H1 (cell line): ENCODE measurements at regions not wholly inside any gene's neighbourhood (a gene's known extent, or its start where the extent isn't known, plus 50 kb on each side); places are given as distances from the start of the nearest gene placed in this dataset.
A peak's percentile ranks its signal among the peaks of the same experiment; 100 is the strongest.

Experiments
- CTCF ChIA-PET: fragments of 300-600 bp; sonication (Branson Sonifier 250); formaldehyde crosslinking; loops from one replicate; lab custom pipeline; 2021; ENCODE audit not compliant: partially characterized antibody; lab: Charles Lee
- POLR2A ChIA-PET: fragments of 300-600 bp; sonication (Branson Sonifier 250); formaldehyde crosslinking; loops from one replicate; lab custom pipeline; 2021; ENCODE audit warnings: inconsistent platforms; ENCODE audit not compliant: partially characterized antibody; lab: Charles Lee
- DNase-seq, 2 experiments: peaks; one replicate each; pipeline versions ENCODE4 v3.0.0 to v3.0.0-alpha.2; 2010 to 2022; ENCODE audit warnings: low spot score in 2 of 2, low read depth in 1 of 2, mixed read lengths in 1 of 2
- FAIRE-seq: peaks from 2 replicates; lab custom pipeline; 2011; peaks lifted over from hg19 to GRCh38; lab: Jason Lieb, UNC
- H2AFZ ChIP-seq: 2 replicates; pipeline ENCODE4 v1.8.1; 2012; ENCODE audit warnings: low read length, inconsistent platforms
- H2AK5ac ChIP-seq: 2 replicates; pipeline ENCODE4 v1.6.1; 2013; ENCODE audit warnings: low read depth, low read length
- H2BK120ac ChIP-seq: replicated peaks from 2 replicates; pipeline ENCODE3; 2013; ENCODE audit warnings: low read depth, low read length, inconsistent platforms
- H2BK12ac ChIP-seq: 2 replicates; pipeline ENCODE4 v1.6.1; 2013; ENCODE audit warnings: low read depth, low read length
- H2BK15ac ChIP-seq: 2 replicates; pipeline ENCODE4 v1.6.1; 2013; ENCODE audit warnings: low read length
- H2BK20ac ChIP-seq: 2 replicates; pipeline ENCODE4 v1.6.1; 2013; ENCODE audit warnings: low read length
- H2BK5ac ChIP-seq: 2 replicates; pipeline ENCODE4 v1.6.1; 2013; ENCODE audit warnings: low read depth, low read length
- H3K14ac ChIP-seq: 2 replicates; pipeline ENCODE4 v1.6.1; 2013; ENCODE audit warnings: inconsistent platforms; ENCODE audit not compliant: insufficient read length
- H3K18ac ChIP-seq: 2 replicates; pipeline ENCODE4 v1.6.1; 2013; ENCODE audit warnings: low read length; ENCODE audit errors: extremely low read depth
- H3K23ac ChIP-seq: 2 replicates; pipeline ENCODE4 v1.6.1; 2013; ENCODE audit warnings: inconsistent platforms; ENCODE audit not compliant: insufficient read length
- H3K23me2 ChIP-seq: 2 replicates; pipeline ENCODE4 v1.6.1; 2013; ENCODE audit warnings: low read depth, low read length
- H3K27ac ChIP-seq: 2 replicates; pipeline ENCODE4 v1.6.1; 2011; ENCODE audit warnings: low read depth, low read length, inconsistent platforms
- H3K27me3 ChIP-seq, 4 experiments: replicated peaks in 1 of 4; 1 replicate in 1 of 4; 2 replicates in 3 of 4; pipeline versions ENCODE4 v1.6.1 to v1.8.1; 2011 to 2013; ENCODE audit warnings: low read length in 3 of 4, mild to moderate bottlenecking in 3 of 4, inconsistent platforms in 2 of 4, mixed read lengths in 2 of 4, moderate library complexity in 1 of 4; ENCODE audit not compliant: control insufficient read depth in 3 of 4, insufficient read depth in 3 of 4; ENCODE audit errors: extremely low read depth in 1 of 4
- H3K36me3 ChIP-seq, 4 experiments: 2 replicates each; pipeline versions ENCODE4 v1.6.1 to v1.8.1; 2011 to 2013; ENCODE audit warnings: mild to moderate bottlenecking in 4 of 4, low read length in 3 of 4, moderate library complexity in 2 of 4, control low read depth in 1 of 4, inconsistent platforms in 1 of 4; ENCODE audit not compliant: insufficient read depth in 4 of 4, control insufficient read depth in 2 of 4
- H3K4ac ChIP-seq: replicated peaks from 2 replicates; pipeline ENCODE3; 2013; ENCODE audit warnings: low read length, low read depth, mixed read lengths, inconsistent platforms; ENCODE audit not compliant: insufficient read length
- H3K4me1 ChIP-seq, 4 experiments: replicated peaks in 1 of 4; 1 replicate in 1 of 4; 2 replicates in 3 of 4; pipeline versions ENCODE4 v1.6.1 to v1.8.1; 2011 to 2013; ENCODE audit warnings: low read length in 3 of 4, inconsistent platforms in 2 of 4, mixed read lengths in 1 of 4; ENCODE audit not compliant: insufficient read depth in 4 of 4, control insufficient read depth in 3 of 4
- H3K4me2 ChIP-seq, 2 experiments: 2 replicates each; pipeline versions ENCODE4 v1.6.1 to v1.8.1; 2011 to 2013; ENCODE audit warnings: low read depth in 2 of 2, low read length in 2 of 2, control low read depth in 1 of 2, inconsistent platforms in 1 of 2, mild to moderate bottlenecking in 1 of 2; ENCODE audit not compliant: insufficient read depth in 1 of 2
- H3K4me3 ChIP-seq, 4 experiments: fragments of 200-600, 300-600 bp in 1 of 4; sonication (generic), shearing (Covaris generic), sonication (Bioruptor Twin) in 1 of 4; 2 replicates each; pipeline versions ENCODE4 v1.5.1 to v1.8.1; 2011 to 2016; ENCODE audit warnings: low read length in 4 of 4, low read depth in 3 of 4, control low read depth in 2 of 4, inconsistent platforms in 2 of 4, mild to moderate bottlenecking in 2 of 4, mixed read lengths in 1 of 4, moderate library complexity in 1 of 4; ENCODE audit not compliant: insufficient read depth in 2 of 4; ENCODE audit errors: extremely low read depth in 1 of 4
- H3K56ac ChIP-seq: replicated peaks from 2 replicates; pipeline ENCODE3; 2013; ENCODE audit warnings: low read depth, mild to moderate bottlenecking, mixed read lengths, low read length, inconsistent platforms; ENCODE audit not compliant: insufficient read length
- H3K79me1 ChIP-seq: 2 replicates; pipeline ENCODE4 v1.6.1; 2013; ENCODE audit warnings: low read depth, low read length, control low read depth
- H3K79me2 ChIP-seq, 2 experiments: 2 replicates each; pipeline versions ENCODE4 v1.6.1 to v1.8.1; 2012 to 2013; ENCODE audit warnings: low read length in 2 of 2, mild to moderate bottlenecking in 2 of 2, inconsistent platforms in 1 of 2; ENCODE audit not compliant: insufficient read depth in 2 of 2, control insufficient read depth in 1 of 2
- H3K9ac ChIP-seq, 4 experiments: replicated peaks in 1 of 4; 1 replicate in 1 of 4; 2 replicates in 3 of 4; pipeline versions ENCODE4 v1.6.1 to v1.8.1; 2011 to 2013; ENCODE audit warnings: low read depth in 3 of 4, low read length in 3 of 4, control low read depth in 2 of 4, mild to moderate bottlenecking in 2 of 4, moderate library complexity in 2 of 4, inconsistent platforms in 1 of 4; ENCODE audit errors: extremely low read depth in 1 of 4
- H3K9me3 ChIP-seq, 2 experiments: 2 replicates each; pipeline versions ENCODE4 v1.6.1 to v1.8.1; 2012 to 2013; ENCODE audit warnings: mild to moderate bottlenecking in 2 of 2, moderate library complexity in 2 of 2, control low read depth in 1 of 2, inconsistent platforms in 1 of 2, low read depth in 1 of 2, low read length in 1 of 2, mixed read lengths in 1 of 2; ENCODE audit not compliant: insufficient read depth in 2 of 2
- H4K20me1 ChIP-seq, 2 experiments: replicated peaks in 1 of 2; 2 replicates each; pipeline versions ENCODE3 to v1.8.1; 2011 to 2013; ENCODE audit warnings: inconsistent platforms in 2 of 2, low read length in 2 of 2, mild to moderate bottlenecking in 1 of 2; ENCODE audit not compliant: insufficient read depth in 2 of 2, control insufficient read depth in 1 of 2
- H4K5ac ChIP-seq: 2 replicates; pipeline ENCODE4 v1.6.1; 2013; ENCODE audit warnings: low read length, low read depth, mixed read lengths, inconsistent platforms; ENCODE audit not compliant: insufficient read length
- H4K8ac ChIP-seq: 2 replicates; pipeline ENCODE4 v1.8.0; 2013; ENCODE audit warnings: mild to moderate bottlenecking, moderate library complexity, low read length, inconsistent platforms; ENCODE audit not compliant: insufficient read depth; ENCODE audit errors: extremely low read depth
- H4K91ac ChIP-seq: replicated peaks from 2 replicates; pipeline ENCODE3; 2013; ENCODE audit warnings: low read length, mixed read lengths, inconsistent platforms; ENCODE audit not compliant: insufficient read length
- NRF1 ChIP-seq: IDR thresholded peaks from 2 replicates; pipeline ENCODE4 v1.6.1; 2011; ENCODE audit warnings: mild to moderate bottlenecking, low read depth, low read length, improper control_type of control experiment
- RAD21 ChIP-seq, 2 experiments: IDR thresholded peaks in 1 of 2; conservative IDR thresholded peaks in 1 of 2; 2 replicates each; pipeline ENCODE4 v1.6.1; 2011; ENCODE audit warnings: low read depth in 2 of 2, low read length in 2 of 2, improper control_type of control experiment in 1 of 2, inconsistent platforms in 1 of 2, mild to moderate bottlenecking in 1 of 2, moderate library complexity in 1 of 2
- RNF2 ChIP-seq: fragments of 200-900, 300-1000 bp; sonication (generic); IDR thresholded peaks from 2 replicates; pipeline ENCODE4 v1.7.1; 2016; ENCODE audit warnings: borderline replicate concordance, low read depth, mild to moderate bottlenecking, antibody characterized with exemption, low read length; ENCODE audit not compliant: poor library complexity, severe bottlenecking; ENCODE audit errors: missing control alignments
- TEAD4 ChIP-seq: IDR thresholded peaks from 2 replicates; pipeline ENCODE4 v1.6.1; 2012; ENCODE audit warnings: low read depth, low read length, inconsistent platforms, mixed read lengths
- WGBS, 2 experiments: shearing (Covaris generic) in 1 of 2; methylation state at CpG; one replicate each; pipeline versions ENCODE4 v1.1.6 to v1.1.7; 2013 to 2015; ENCODE audit warnings: low lambda C conversion rate in 2 of 2, mixed read lengths in 2 of 2, inconsistent platforms in 1 of 2, low coverage in 1 of 2, missing lambda C conversion rate in 1 of 2; ENCODE audit not compliant: insufficient replicate concordance in 2 of 2, insufficient coverage in 1 of 2, insufficient read length in 1 of 2; ENCODE audit errors: extremely low coverage in 1 of 2, missing lambda C conversion rate in 1 of 2; 5-methylcytosine and 5-hydroxymethylcytosine counted together
- TF ChIP-seq, protein P1 (sequence below), 3 experiments: IDR thresholded peaks; 1 replicate in 2 of 3; 2 replicates in 1 of 3; pipeline versions ENCODE4 v1.5.1 to v1.6.1; 2011; ENCODE audit warnings: low read length in 3 of 3, mild to moderate bottlenecking in 3 of 3, inconsistent platforms in 2 of 3, low read depth in 1 of 3, moderate library complexity in 1 of 3; ENCODE audit not compliant: insufficient read depth in 1 of 3; ENCODE audit errors: control extremely low read depth in 1 of 3

DNA sequence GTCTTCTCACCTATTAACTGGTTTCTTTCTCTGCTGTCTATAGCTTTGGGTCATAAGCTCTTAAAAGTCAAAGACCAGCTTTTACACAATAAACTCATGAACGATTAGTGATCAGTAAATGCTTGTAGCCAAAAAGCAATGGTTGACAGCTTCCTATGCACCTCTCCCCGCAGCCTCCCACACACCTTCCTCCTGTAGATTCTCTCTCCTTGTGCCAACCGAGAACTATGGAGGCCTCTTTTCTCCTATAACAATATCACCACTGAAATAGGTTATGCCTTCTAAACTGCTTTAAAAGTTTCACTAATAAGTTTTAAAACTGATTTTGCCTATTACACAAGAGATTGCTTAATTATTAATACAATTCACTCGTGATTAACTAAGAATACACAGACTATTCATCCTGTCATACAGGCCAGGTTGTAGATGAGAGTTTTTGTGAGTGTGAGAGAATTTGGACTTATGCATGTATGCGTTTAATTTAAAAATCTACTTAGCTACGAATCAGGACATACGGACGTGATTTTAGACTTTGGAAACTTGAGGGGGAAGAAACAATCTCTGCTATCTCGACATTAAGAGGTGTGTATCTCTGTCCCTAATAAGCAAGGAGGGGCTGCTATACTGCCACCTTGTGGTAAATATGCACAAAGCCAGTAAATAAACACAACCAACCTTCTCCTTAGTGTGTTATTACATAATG is 229.1 kb upstream of the RBBP8 start:
- Histone ChIP-seq H3K18ac (no peak overlapping the region), H3K27me3 (no peaks in the 10 kb centered on the region), H3K14ac (no peak overlapping the region), H3K27ac (no peak overlapping the region), H2BK120ac (no peak overlapping the region), H3K23ac (no peak overlapping the region), H3K36me3 (no peaks in the 10 kb centered on the region), H3K4ac (no peak overlapping the region), H3K9ac (no peak overlapping the region), H3K4me2 (no peak overlapping the region), H2BK5ac (no peak overlapping the region), H2AFZ (no peak overlapping the region), H3K56ac (no peak overlapping the region), H2BK15ac (no peak overlapping the region), H2AK5ac (no peak overlapping the region), H4K20me1 (no peaks in the 10 kb centered on the region), H4K91ac (no peak overlapping the region), H3K23me2 (no peaks in the 10 kb centered on the region), H3K9me3 (no peaks in the 10 kb centered on the region), H3K4me1 (no peaks in the 10 kb centered on the region), H3K79me2 (no peaks in the 10 kb centered on the region), H2BK20ac (no peak overlapping the region), H4K8ac (no peak overlapping the region), H2BK12ac (no peak overlapping the region), H3K79me1 (no peaks in the 10 kb centered on the region), H3K4me3 (no peak overlapping the region), H4K5ac (no peak overlapping the region)
- FAIRE-seq (peak; percentile 63), DNase-seq (no peak)
- CTCF ChIA-PET, result interaction anchor here (0.7 to 2.3 kb wide), 14 partner anchors 9 to 795 kb away, joined by 3 to 13 read pairs (median 4); no protein-coding TSS in a partner anchor
- WGBS, 2 experiments, result 54% methylated on average over 9 of the region's 9 CpGs; no CpG with 5 or more reads in 1 of the 2 experiments
- POLR2A ChIA-PET, result no interaction called here
- TF ChIP-seq RAD21 (IDR thresholded peaks at IDR 0.05 in 1 of 2, conservative IDR thresholded peaks at IDR 0.05 in 1 of 2; ENCODE audit: low read depth in 2 of 2, low read length in 2 of 2), result peak; percentile 67 to 76
- TF ChIP-seq TEAD4, result peak; percentile 98
- TF ChIP-seq NRF1, result no peak
- no peak for TF ChIP-seq RNF2
- TF ChIP-seq, protein P1, sequence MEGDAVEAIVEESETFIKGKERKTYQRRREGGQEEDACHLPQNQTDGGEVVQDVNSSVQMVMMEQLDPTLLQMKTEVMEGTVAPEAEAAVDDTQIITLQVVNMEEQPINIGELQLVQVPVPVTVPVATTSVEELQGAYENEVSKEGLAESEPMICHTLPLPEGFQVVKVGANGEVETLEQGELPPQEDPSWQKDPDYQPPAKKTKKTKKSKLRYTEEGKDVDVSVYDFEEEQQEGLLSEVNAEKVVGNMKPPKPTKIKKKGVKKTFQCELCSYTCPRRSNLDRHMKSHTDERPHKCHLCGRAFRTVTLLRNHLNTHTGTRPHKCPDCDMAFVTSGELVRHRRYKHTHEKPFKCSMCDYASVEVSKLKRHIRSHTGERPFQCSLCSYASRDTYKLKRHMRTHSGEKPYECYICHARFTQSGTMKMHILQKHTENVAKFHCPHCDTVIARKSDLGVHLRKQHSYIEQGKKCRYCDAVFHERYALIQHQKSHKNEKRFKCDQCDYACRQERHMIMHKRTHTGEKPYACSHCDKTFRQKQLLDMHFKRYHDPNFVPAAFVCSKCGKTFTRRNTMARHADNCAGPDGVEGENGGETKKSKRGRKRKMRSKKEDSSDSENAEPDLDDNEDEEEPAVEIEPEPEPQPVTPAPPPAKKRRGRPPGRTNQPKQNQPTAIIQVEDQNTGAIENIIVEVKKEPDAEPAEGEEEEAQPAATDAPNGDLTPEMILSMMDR (IDR thresholded peaks at IDR 0.05; ENCODE audit: control extremely low read depth in 1 of 3, insufficient read depth in 1 of 3, low read depth in 1 of 3, low read length in 3 of 3), result peak in 2 of 3 experiments; percentile 55 to 69; a peak in 3 of 4 replicates
